ENCODE measurements at regions not wholly inside any gene's neighbourhood (a gene's known extent, or its start where the extent isn't known, plus 50 kb on each side); places are given as distances from the start of the nearest gene placed in this dataset.

DNA sequence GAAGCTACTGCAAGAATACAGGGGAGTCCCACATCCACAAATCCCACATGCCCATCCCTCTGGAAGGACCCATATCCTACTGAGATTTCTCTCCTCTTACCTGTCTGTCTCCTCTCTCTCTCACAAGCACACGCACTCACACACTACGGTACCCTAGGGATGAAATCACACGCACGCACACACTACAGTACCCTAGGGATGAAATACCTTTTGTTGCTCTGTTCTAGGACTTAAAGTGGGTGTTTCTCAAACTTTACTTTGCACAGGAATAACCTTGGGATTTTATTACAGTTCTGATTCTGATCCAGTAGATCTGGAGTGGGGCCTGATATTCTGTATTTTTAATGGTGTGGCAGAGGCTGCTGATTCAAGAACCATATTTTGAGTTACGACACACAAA is 622.2 kb upstream of the ZNF385D start:
- ChIA-PET POLR2A (no interaction called here), CTCF (no interaction called here)
- Histone ChIP-seq H3K9me3 (replicated peaks; ENCODE audit: control insufficient read depth, insufficient read depth, low read length) (peaks cover 1% of the 10 kb centered on the region), H3K27ac (ENCODE audit: insufficient read depth, low read depth, low read length) (no peak overlapping the region), H3K4me2 (ENCODE audit: insufficient read depth, low read length) (no peak overlapping the region), H3K79me2 (ENCODE audit: control insufficient read depth, insufficient read depth, low read length) (no peaks in the 10 kb centered on the region), H3K4me3 (replicated peaks in 1 of 3; ENCODE audit: insufficient read depth in 1 of 3, low read depth in 1 of 3, low read length in 3 of 3) (no peak overlapping the region), H3K9ac (replicated peaks; ENCODE audit: extremely low read depth, insufficient read depth, low read length) (no peak overlapping the region), H2AFZ (ENCODE audit: low read depth, low read length) (no peak overlapping the region), H3K4me1 (ENCODE audit: control insufficient read depth, extremely low read depth, insufficient read depth, low read length) (no peaks in the 10 kb centered on the region), H3K36me3 (ENCODE audit: control insufficient read depth in 2 of 2, extremely low read depth in 1 of 2, insufficient read depth in 2 of 2, low read length in 2 of 2) (no peaks in the 10 kb centered on the region), H3K9me1 (replicated peaks; ENCODE audit: control insufficient read depth, extremely low read depth, insufficient read depth, low read length) (no peaks in the 10 kb centered on the region), H4K20me1 (replicated peaks; ENCODE audit: control insufficient read depth, extremely low read depth, insufficient read depth, low read length) (no peaks in the 10 kb centered on the region), H3K27me3 (ENCODE audit: control insufficient read depth in 2 of 2, insufficient read depth in 2 of 2, low read length in 2 of 2) (no peaks in the 10 kb centered on the region)
- FAIRE-seq (no peak), DNase-seq (ENCODE audit: low read depth, low spot score) (no peak)
- intact Hi-C loops (cut with micrococcal nuclease) = no loop called here
- no TSS peak for BruUV-seq (replicated peaks)
- dilution Hi-C loops (cut with MboI; ENCODE audit: extremely low pct_ligation_motif_present, low sequenced_read_pairs) = no loop called here
- TF ChIP-seq POLR2AphosphoS5 (IDR thresholded peaks at IDR 0.05; ENCODE audit: insufficient read depth, low read depth, low read length) (no peak), POLR2A (IDR thresholded peaks at IDR 0.05; ENCODE audit: low read depth, low read length) (no peak), MYC (IDR thresholded peaks at IDR 0.05; ENCODE audit: low read depth, low read length) (no peak), JUN (IDR thresholded peaks at IDR 0.05; ENCODE audit: borderline replicate concordance, insufficient read depth, insufficient read length, low read depth) (no peak)
- TF ChIP-seq, protein P1, sequence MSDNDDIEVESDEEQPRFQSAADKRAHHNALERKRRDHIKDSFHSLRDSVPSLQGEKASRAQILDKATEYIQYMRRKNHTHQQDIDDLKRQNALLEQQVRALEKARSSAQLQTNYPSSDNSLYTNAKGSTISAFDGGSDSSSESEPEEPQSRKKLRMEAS (IDR thresholded peaks at IDR 0.05; ENCODE audit: insufficient read depth, insufficient read length) = no peak

DNA sequence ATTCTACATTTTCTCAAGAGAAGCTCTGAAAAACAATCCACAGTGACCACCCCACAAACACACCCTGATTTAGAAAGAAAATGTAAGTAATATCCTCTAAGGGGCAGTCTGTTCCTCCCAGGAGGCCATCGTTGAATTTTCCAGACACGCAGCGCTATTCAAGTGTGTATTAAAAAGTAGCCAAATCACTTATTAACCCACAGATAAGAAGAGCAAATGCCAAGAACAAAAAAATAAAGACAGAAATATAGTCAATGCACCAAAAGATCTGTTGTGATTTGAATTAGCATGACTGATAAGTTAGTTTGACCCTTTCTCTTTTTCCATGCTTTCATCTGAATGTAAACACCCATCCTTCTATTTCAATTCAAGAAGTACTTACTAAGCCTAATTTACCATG is 622.8 kb upstream of the ZNF385D start:
- Histone ChIP-seq H3K9me3 (replicated peaks; ENCODE audit: control insufficient read depth, insufficient read depth, low read length) (peaks cover 1% of the 10 kb centered on the region), H3K27ac (ENCODE audit: insufficient read depth, low read depth, low read length) (no peak overlapping the region), H3K4me3 (replicated peaks in 1 of 3; ENCODE audit: insufficient read depth in 1 of 3, low read depth in 1 of 3, low read length in 3 of 3) (no peak overlapping the region), H3K36me3 (ENCODE audit: control insufficient read depth in 2 of 2, extremely low read depth in 1 of 2, insufficient read depth in 2 of 2, low read length in 2 of 2) (no peaks in the 10 kb centered on the region), H4K20me1 (replicated peaks; ENCODE audit: control insufficient read depth, extremely low read depth, insufficient read depth, low read length) (no peaks in the 10 kb centered on the region), H3K9me1 (replicated peaks; ENCODE audit: control insufficient read depth, extremely low read depth, insufficient read depth, low read length) (no peaks in the 10 kb centered on the region), H3K4me1 (ENCODE audit: control insufficient read depth, extremely low read depth, insufficient read depth, low read length) (no peaks in the 10 kb centered on the region), H3K9ac (replicated peaks; ENCODE audit: extremely low read depth, insufficient read depth, low read length) (no peak overlapping the region), H3K79me2 (ENCODE audit: control insufficient read depth, insufficient read depth, low read length) (no peaks in the 10 kb centered on the region), H3K27me3 (ENCODE audit: control insufficient read depth in 2 of 2, insufficient read depth in 2 of 2, low read length in 2 of 2) (no peaks in the 10 kb centered on the region), H3K4me2 (ENCODE audit: insufficient read depth, low read length) (no peak overlapping the region), H2AFZ (ENCODE audit: low read depth, low read length) (no peak overlapping the region)
- no peak for FAIRE-seq
- ChIA-PET POLR2A (no interaction called here), CTCF (no interaction called here)
- intact Hi-C loops (cut with micrococcal nuclease) = no loop called here
- no peak for DNase-seq (ENCODE audit: low read depth, low spot score)
- dilution Hi-C loops (cut with MboI; ENCODE audit: extremely low pct_ligation_motif_present, low sequenced_read_pairs) = no loop called here
- BruUV-seq (replicated peaks) = no TSS peak
- TF ChIP-seq EZH2 (IDR thresholded peaks at IDR 0.05; ENCODE audit: borderline replicate concordance, low read depth, low read length, severe bottlenecking) = no peak
- TF ChIP-seq MYC (IDR thresholded peaks at IDR 0.05; ENCODE audit: low read depth, low read length) = no peak
- TF ChIP-seq, protein P2, sequence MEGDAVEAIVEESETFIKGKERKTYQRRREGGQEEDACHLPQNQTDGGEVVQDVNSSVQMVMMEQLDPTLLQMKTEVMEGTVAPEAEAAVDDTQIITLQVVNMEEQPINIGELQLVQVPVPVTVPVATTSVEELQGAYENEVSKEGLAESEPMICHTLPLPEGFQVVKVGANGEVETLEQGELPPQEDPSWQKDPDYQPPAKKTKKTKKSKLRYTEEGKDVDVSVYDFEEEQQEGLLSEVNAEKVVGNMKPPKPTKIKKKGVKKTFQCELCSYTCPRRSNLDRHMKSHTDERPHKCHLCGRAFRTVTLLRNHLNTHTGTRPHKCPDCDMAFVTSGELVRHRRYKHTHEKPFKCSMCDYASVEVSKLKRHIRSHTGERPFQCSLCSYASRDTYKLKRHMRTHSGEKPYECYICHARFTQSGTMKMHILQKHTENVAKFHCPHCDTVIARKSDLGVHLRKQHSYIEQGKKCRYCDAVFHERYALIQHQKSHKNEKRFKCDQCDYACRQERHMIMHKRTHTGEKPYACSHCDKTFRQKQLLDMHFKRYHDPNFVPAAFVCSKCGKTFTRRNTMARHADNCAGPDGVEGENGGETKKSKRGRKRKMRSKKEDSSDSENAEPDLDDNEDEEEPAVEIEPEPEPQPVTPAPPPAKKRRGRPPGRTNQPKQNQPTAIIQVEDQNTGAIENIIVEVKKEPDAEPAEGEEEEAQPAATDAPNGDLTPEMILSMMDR (IDR thresholded peaks at IDR 0.05; ENCODE audit: extremely low read depth in 1 of 2, insufficient read depth in 1 of 2, low read depth in 1 of 2, low read length in 2 of 2) = no peak
- TF ChIP-seq, protein P1 (IDR thresholded peaks at IDR 0.05; ENCODE audit: insufficient read depth, insufficient read length) = no peak
- no peak for TF ChIP-seq FOS (IDR thresholded peaks at IDR 0.05; ENCODE audit: borderline replicate concordance, insufficient read depth, low read length)
- no peak for TF ChIP-seq POLR2A (IDR thresholded peaks at IDR 0.05; ENCODE audit: low read depth, low read length)
- no peak for TF ChIP-seq POLR2AphosphoS5 (IDR thresholded peaks at IDR 0.05; ENCODE audit: insufficient read depth, low read depth, low read length)
- TF ChIP-seq GATA2 (IDR thresholded peaks at IDR 0.05; ENCODE audit: insufficient read depth, insufficient read length, low read depth, low read length) = no peak
- no peak for TF ChIP-seq JUN (IDR thresholded peaks at IDR 0.05; ENCODE audit: borderline replicate concordance, insufficient read depth, insufficient read length, low read depth)

Data from endothelial cell of umbilical vein (primary cell).